Gastrocnemius medialis (tissue), 4 donors: ENCODE measurements at regions not wholly inside any gene's neighbourhood (a gene's known extent, or its start where the extent isn't known, plus 50 kb on each side); places are given as distances from the start of the nearest gene placed in this dataset.

ENCODE experiments used
- POLR2A ChIP-seq, 2 donors: fragments of 450-650 bp; IDR thresholded peaks; one replicate each; pipeline ENCODE4 v1.6.1; 2017; ENCODE audit warnings: antibody characterized with exemption in 2 of 2, mild to moderate bottlenecking in 2 of 2, moderate library complexity in 2 of 2
- TF ChIP-seq, protein P1 (sequence below), 5 experiments: fragments of 450-650 bp in 3 of 5; fragments of 200-600 bp in 2 of 5; sonication (generic) in 2 of 5; IDR thresholded peaks in 4 of 5; conservative IDR thresholded peaks in 1 of 5; 1 replicate in 4 of 5; 2 replicates in 1 of 5; pipeline ENCODE4 v1.5.1; 2016 to 2019; ENCODE audit warnings: antibody characterized with exemption in 5 of 5, mild to moderate bottlenecking in 3 of 5, moderate library complexity in 3 of 5

DNA sequence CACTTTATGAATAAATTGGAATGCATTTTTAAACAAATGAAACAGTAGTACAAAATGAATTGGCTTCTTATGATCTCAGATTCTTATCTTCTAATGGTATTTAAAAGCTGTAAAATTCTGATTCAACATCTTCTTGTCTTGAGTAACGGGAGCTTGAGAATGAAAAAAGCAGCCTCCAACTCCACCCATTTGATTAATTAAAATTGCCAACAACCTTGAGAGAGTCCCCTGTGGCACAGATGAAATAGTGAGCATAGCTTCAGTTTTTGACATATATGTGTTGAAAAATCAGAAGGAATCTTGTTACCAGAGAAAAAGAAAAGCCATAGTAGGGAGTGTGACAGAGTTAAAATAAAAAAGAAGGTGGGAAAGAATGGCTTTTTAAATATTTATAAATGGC, 1426.1 kb upstream of the CDH8 start:
- TF ChIP-seq POLR2A (IDR thresholded peaks at IDR 0.05) = no peak
- TF ChIP-seq, protein P1, sequence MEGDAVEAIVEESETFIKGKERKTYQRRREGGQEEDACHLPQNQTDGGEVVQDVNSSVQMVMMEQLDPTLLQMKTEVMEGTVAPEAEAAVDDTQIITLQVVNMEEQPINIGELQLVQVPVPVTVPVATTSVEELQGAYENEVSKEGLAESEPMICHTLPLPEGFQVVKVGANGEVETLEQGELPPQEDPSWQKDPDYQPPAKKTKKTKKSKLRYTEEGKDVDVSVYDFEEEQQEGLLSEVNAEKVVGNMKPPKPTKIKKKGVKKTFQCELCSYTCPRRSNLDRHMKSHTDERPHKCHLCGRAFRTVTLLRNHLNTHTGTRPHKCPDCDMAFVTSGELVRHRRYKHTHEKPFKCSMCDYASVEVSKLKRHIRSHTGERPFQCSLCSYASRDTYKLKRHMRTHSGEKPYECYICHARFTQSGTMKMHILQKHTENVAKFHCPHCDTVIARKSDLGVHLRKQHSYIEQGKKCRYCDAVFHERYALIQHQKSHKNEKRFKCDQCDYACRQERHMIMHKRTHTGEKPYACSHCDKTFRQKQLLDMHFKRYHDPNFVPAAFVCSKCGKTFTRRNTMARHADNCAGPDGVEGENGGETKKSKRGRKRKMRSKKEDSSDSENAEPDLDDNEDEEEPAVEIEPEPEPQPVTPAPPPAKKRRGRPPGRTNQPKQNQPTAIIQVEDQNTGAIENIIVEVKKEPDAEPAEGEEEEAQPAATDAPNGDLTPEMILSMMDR (IDR thresholded peaks at IDR 0.05 in 4 of 5, conservative IDR thresholded peaks at IDR 0.05 in 1 of 5) = no peak
